ENCODE measurements at regions not wholly inside any gene's neighbourhood (a gene's known extent, or its start where the extent isn't known, plus 50 kb on each side); places are given as distances from the start of the nearest gene placed in this dataset.

DNA sequence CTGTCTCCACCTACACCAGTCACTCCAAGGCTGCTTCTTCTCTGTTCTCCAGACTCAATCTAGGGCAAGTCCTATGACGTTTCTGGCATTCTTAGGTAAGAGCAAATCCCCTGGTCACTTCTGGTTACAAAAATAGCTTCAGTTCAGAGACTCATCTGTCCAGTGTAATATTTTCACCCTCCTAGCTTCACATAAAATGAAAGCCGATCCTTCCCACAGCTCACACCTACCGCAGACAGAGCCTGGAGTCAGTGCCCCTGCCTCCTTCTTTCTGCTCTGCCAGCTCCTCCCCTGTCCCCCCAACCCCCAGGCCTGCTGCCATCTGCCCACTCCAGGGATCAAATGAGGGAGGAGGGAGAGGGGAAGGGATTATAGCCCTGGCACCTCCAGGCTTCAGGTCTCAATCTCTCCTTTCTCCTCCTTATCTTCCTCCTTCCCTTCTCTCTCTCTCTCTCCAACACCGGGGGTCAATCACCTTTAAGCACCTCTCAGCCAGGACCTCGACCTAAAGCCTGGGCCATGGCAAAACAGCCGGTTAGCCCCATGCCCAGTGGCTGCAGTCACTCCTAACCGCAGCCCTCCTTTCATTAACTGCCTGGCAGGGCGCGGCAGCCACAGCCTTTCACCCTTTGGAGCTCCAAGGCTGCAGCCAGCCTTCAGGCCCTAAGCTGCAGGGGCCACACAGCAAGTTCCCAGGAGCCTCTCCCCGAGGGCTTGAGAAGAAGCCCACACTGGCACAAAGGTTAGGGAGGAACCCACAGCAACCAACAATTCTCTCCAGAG is 292.6 kb upstream of the MGMT start (continued):
- TF ChIP-seq, protein P1, sequence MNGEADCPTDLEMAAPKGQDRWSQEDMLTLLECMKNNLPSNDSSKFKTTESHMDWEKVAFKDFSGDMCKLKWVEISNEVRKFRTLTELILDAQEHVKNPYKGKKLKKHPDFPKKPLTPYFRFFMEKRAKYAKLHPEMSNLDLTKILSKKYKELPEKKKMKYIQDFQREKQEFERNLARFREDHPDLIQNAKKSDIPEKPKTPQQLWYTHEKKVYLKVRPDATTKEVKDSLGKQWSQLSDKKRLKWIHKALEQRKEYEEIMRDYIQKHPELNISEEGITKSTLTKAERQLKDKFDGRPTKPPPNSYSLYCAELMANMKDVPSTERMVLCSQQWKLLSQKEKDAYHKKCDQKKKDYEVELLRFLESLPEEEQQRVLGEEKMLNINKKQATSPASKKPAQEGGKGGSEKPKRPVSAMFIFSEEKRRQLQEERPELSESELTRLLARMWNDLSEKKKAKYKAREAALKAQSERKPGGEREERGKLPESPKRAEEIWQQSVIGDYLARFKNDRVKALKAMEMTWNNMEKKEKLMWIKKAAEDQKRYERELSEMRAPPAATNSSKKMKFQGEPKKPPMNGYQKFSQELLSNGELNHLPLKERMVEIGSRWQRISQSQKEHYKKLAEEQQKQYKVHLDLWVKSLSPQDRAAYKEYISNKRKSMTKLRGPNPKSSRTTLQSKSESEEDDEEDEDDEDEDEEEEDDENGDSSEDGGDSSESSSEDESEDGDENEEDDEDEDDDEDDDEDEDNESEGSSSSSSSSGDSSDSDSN (IDR thresholded peaks at IDR 0.05; ENCODE audit: borderline replicate concordance in 1 of 2, low read depth in 2 of 2, low read length in 2 of 2): no peak
- TF ChIP-seq ZNF41 (CRISPR knock-in tag; conservative IDR thresholded peaks at IDR 0.05) (no peak), ZNF124 (CRISPR knock-in tag; IDR thresholded peaks at IDR 0.05) (no peak), ZKSCAN3 (CRISPR knock-in tag; IDR thresholded peaks at IDR 0.05) (no peak), FOXJ3 (CRISPR knock-in tag; IDR thresholded peaks at IDR 0.05) (no peak), FOXP1 (CRISPR knock-in tag; IDR thresholded peaks at IDR 0.05) (no peak), JUN (IDR thresholded peaks at IDR 0.05; ENCODE audit: borderline replicate concordance, low read depth, low read length) (no peak), JUN (CRISPR knock-in tag; IDR thresholded peaks at IDR 0.05; ENCODE audit: borderline replicate concordance) (no peak), ZNF146 (CRISPR knock-in tag; IDR thresholded peaks at IDR 0.05; ENCODE audit: unreplicated experiment) (no peak), MECOM (CRISPR knock-in tag; IDR thresholded peaks at IDR 0.05) (no peak)

All from K562 (cell line).